ENCODE measurements at regions not wholly inside any gene's neighbourhood (a gene's known extent, or its start where the extent isn't known, plus 50 kb on each side); places are given as distances from the start of the nearest gene placed in this dataset.
A peak's percentile ranks its signal among the peaks of the same experiment; 100 is the strongest.

- ChIA-PET POLR2A (ENCODE audit: partially characterized antibody) (no interaction called here), CTCF (ENCODE audit: partially characterized antibody) (no interaction called here)
- no peaks in the 10 kb centered on the region for H3K27me3 ChIP-seq (ENCODE audit: insufficient read depth, low read length)
- H3K9me3 ChIP-seq (ENCODE audit: control insufficient read depth in 1 of 2, low read length in 2 of 2): no peaks in the 10 kb centered on the region
- no peak overlapping the region for H3K4me3 ChIP-seq (ENCODE audit: low read length in 2 of 2)
- Mint-ChIP-seq H3K4me1 (peaks cover 56 to 71% (median 65%) of the 10 kb centered on the region in 4 donors), H3K27me3 (no peaks in the 10 kb centered on the region), H3K9me3 (peaks cover 0 to 1% (median 0%) of the 10 kb centered on the region in 8 donors), H3K27ac (peak overlapping the region in 3 of 7 donors; percentile 24 to 84 (median 71)), H3K4me3 (no peak overlapping the region), H3K36me3 (no peaks in the 10 kb centered on the region)
- H3K27ac ChIP-seq (ENCODE audit: low read depth, low read length): no peak overlapping the region
- no peaks in the 10 kb centered on the region for H3K36me3 ChIP-seq (ENCODE audit: insufficient read depth, low read length)
- H3K4me1 ChIP-seq (ENCODE audit: insufficient read depth, low read length): peaks cover 76% of the 10 kb centered on the region
- intact Hi-C loops (cut with micrococcal nuclease): no loop called here
- DNase-seq: no peak
Observed at GRCh38 chr2:37458133-37458532, 113.7 kb downstream of the QPCT start.

- peak in 4 of 5 donors; percentile 12 to 31 (median 16) for DNase-seq
- peak overlapping the region; percentile 77 to 95 (median 86) for H3K27ac Mint-ChIP-seq
- ChIA-PET CTCF (ENCODE audit: partially characterized antibody) (interaction anchor here (0.6 to 0.7 kb wide), 2 partner anchors 374 to 414 kb away, joined by 3 read pairs; no protein-coding TSS in a partner anchor), POLR2A (ENCODE audit: partially characterized antibody) (interaction anchor here (0.8 kb wide), 1 partner anchor 9 kb away, joined by 3 read pairs; no protein-coding TSS in a partner anchor)
- H3K27me3 Mint-ChIP-seq: no peaks in the 10 kb centered on the region
- H3K9me3 Mint-ChIP-seq: peaks cover 0 to 1% (median 0%) of the 10 kb centered on the region in 8 donors
- H3K9me3 ChIP-seq (ENCODE audit: control insufficient read depth in 1 of 2, low read length in 2 of 2): no peaks in the 10 kb centered on the region
- no peak overlapping the region for H3K27ac ChIP-seq (ENCODE audit: low read depth, low read length)
- no peaks in the 10 kb centered on the region for H3K27me3 ChIP-seq (ENCODE audit: insufficient read depth, low read length)
- H3K4me3 Mint-ChIP-seq: peak overlapping the region in 7 of 8 donors; percentile 16 to 66 (median 49)
- intact Hi-C loops (cut with micrococcal nuclease): no loop called here
- H3K36me3 ChIP-seq (ENCODE audit: insufficient read depth, low read length): no peaks in the 10 kb centered on the region
- H3K4me3 ChIP-seq (ENCODE audit: low read length in 2 of 2): no peak overlapping the region
- H3K4me1 Mint-ChIP-seq: peaks cover 58 to 78% (median 68%) of the 10 kb centered on the region in 4 donors
- H3K4me1 ChIP-seq (ENCODE audit: insufficient read depth, low read length): peaks cover 68% of the 10 kb centered on the region
- H3K36me3 Mint-ChIP-seq: no peaks in the 10 kb centered on the region
Observed at GRCh38 chr2:37459095-37459981, 114.9 kb downstream of the QPCT start.

- Mint-ChIP-seq H3K27ac (peak overlapping the region; percentile 82 to 95 (median 88)), H3K27me3 (no peaks in the 10 kb centered on the region), H3K9me3 (peaks cover 0 to 1% (median 0%) of the 10 kb centered on the region in 8 donors), H3K4me1 (peaks cover 49 to 65% (median 57%) of the 10 kb centered on the region in 4 donors), H3K4me3 (peak overlapping the region in 3 of 8 donors; percentile 12 to 66 (median 49)), H3K36me3 (no peaks in the 10 kb centered on the region)
- peaks cover 55% of the 10 kb centered on the region for H3K4me1 ChIP-seq (ENCODE audit: insufficient read depth, low read length)
- no peak overlapping the region for H3K4me3 ChIP-seq (ENCODE audit: low read length in 2 of 2)
- H3K36me3 ChIP-seq (ENCODE audit: insufficient read depth, low read length): no peaks in the 10 kb centered on the region
- intact Hi-C loops (cut with micrococcal nuclease): no loop called here
- H3K27ac ChIP-seq (ENCODE audit: low read depth, low read length): no peak overlapping the region
- H3K9me3 ChIP-seq (ENCODE audit: control insufficient read depth in 1 of 2, low read length in 2 of 2): no peaks in the 10 kb centered on the region
- H3K27me3 ChIP-seq (ENCODE audit: insufficient read depth, low read length): no peaks in the 10 kb centered on the region
- CTCF ChIA-PET (ENCODE audit: partially characterized antibody): no interaction called here
- POLR2A ChIA-PET (ENCODE audit: partially characterized antibody): interaction anchor here (0.5 to 1.0 kb wide), 2 partner anchors 52 to 210 kb away, joined by 3 to 4 read pairs; no protein-coding TSS in a partner anchor
- no peak for DNase-seq
Observed at GRCh38 chr2:37460896-37461229, 116.4 kb downstream of the QPCT start.

DNA sequence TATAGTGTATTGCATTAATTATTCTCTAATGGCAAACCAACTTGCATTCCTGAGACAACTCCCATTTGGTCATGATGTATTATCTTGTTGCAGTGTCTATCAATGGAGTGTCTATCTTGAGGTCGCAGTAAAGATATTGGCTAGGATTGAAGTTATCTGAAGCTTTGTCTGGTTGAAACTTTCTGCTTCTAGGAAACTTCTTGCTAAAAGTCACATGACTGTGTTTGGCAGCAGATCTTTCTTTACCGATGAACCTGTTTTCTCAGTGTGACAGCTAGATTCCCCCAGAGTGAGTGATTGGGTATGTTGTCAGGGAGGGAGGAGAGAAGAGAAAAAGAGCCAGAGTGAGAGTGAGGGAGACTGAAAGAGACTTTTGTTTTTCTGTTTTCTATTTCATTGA, 119.6 kb downstream of the QPCT start:
- peaks cover 23% of the 10 kb centered on the region for H3K4me1 ChIP-seq (ENCODE audit: insufficient read depth, low read length)
- intact Hi-C loops (cut with micrococcal nuclease): no loop called here
- Mint-ChIP-seq H3K9me3 (peaks cover 0 to 3% (median 0%) of the 10 kb centered on the region in 8 donors), H3K27me3 (no peaks in the 10 kb centered on the region), H3K36me3 (no peaks in the 10 kb centered on the region), H3K4me1 (peaks cover 25 to 34% (median 29%) of the 10 kb centered on the region in 4 donors), H3K27ac (peak overlapping the region in 3 of 7 donors; percentile 14 to 76 (median 31)), H3K4me3 (peak overlapping the region in 1 of 8 donors; percentile 0)
- no peak for DNase-seq
- no peak overlapping the region for H3K27ac ChIP-seq (ENCODE audit: low read depth, low read length)
- no peaks in the 10 kb centered on the region for H3K36me3 ChIP-seq (ENCODE audit: insufficient read depth, low read length)
- no peak overlapping the region for H3K4me3 ChIP-seq (ENCODE audit: low read length in 2 of 2)
- no peaks in the 10 kb centered on the region for H3K27me3 ChIP-seq (ENCODE audit: insufficient read depth, low read length)
- no peaks in the 10 kb centered on the region for H3K9me3 ChIP-seq (ENCODE audit: control insufficient read depth in 1 of 2, low read length in 2 of 2)
- ChIA-PET POLR2A (ENCODE audit: partially characterized antibody) (no interaction called here), CTCF (ENCODE audit: partially characterized antibody) (no interaction called here)

GRCh38 chr2:37466533-37467222, 122.2 kb downstream of the QPCT start:
- no peak overlapping the region for H3K4me3 Mint-ChIP-seq
- no peak overlapping the region for H3K4me3 ChIP-seq (ENCODE audit: low read length in 2 of 2)
- H3K9me3 ChIP-seq (ENCODE audit: control insufficient read depth in 1 of 2, low read length in 2 of 2): no peaks in the 10 kb centered on the region
- no peaks in the 10 kb centered on the region for H3K36me3 Mint-ChIP-seq
- peaks cover 0 to 2% (median 0%) of the 10 kb centered on the region in 8 donors for H3K9me3 Mint-ChIP-seq
- CTCF ChIA-PET (ENCODE audit: partially characterized antibody): interaction anchor here (1.2 to 1.8 kb wide), 2 partner anchors 52 to 366 kb away, joined by 3 to 6 read pairs; no protein-coding TSS in a partner anchor
- peak overlapping the region in 1 of 7 donors; percentile 2 for H3K27ac Mint-ChIP-seq
- H3K4me1 ChIP-seq (ENCODE audit: insufficient read depth, low read length): no peaks in the 10 kb centered on the region
- peaks cover 1 to 12% (median 6%) of the 10 kb centered on the region in 4 donors for H3K4me1 Mint-ChIP-seq
- intact Hi-C loops (cut with micrococcal nuclease): no loop called here
- H3K27me3 Mint-ChIP-seq: no peaks in the 10 kb centered on the region
- no peak overlapping the region for H3K27ac ChIP-seq (ENCODE audit: low read depth, low read length)
- no peaks in the 10 kb centered on the region for H3K27me3 ChIP-seq (ENCODE audit: insufficient read depth, low read length)
- no peaks in the 10 kb centered on the region for H3K36me3 ChIP-seq (ENCODE audit: insufficient read depth, low read length)
- POLR2A ChIA-PET (ENCODE audit: partially characterized antibody): interaction anchor here (1.2 to 1.5 kb wide), 2 partner anchors 10 to 14 kb away, joined by 4 to 6 read pairs; no protein-coding TSS in a partner anchor
- DNase-seq: no peak

GRCh38 chr2:37468170-37468569, 123.7 kb downstream of the QPCT start:
- no peaks in the 10 kb centered on the region for H3K4me1 ChIP-seq (ENCODE audit: insufficient read depth, low read length)
- ChIA-PET POLR2A (ENCODE audit: partially characterized antibody) (interaction anchor here (0.9 kb wide), 1 partner anchor 8 kb away, joined by 3 read pairs; no protein-coding TSS in a partner anchor), CTCF (ENCODE audit: partially characterized antibody) (interaction anchor here (1.8 kb wide), 1 partner anchor 54 kb away, joined by 6 read pairs; no protein-coding TSS in a partner anchor)
- H3K36me3 ChIP-seq (ENCODE audit: insufficient read depth, low read length): no peaks in the 10 kb centered on the region
- H3K27me3 ChIP-seq (ENCODE audit: insufficient read depth, low read length): no peaks in the 10 kb centered on the region
- H3K9me3 ChIP-seq (ENCODE audit: control insufficient read depth in 1 of 2, low read length in 2 of 2): no peaks in the 10 kb centered on the region
- Mint-ChIP-seq H3K36me3 (no peaks in the 10 kb centered on the region), H3K27ac (no peak overlapping the region), H3K4me3 (no peak overlapping the region), H3K9me3 (peaks cover 0 to 2% (median 0%) of the 10 kb centered on the region in 8 donors), H3K4me1 (peaks cover 3 to 12% (median 6%) of the 10 kb centered on the region in 4 donors), H3K27me3 (no peaks in the 10 kb centered on the region)
- no peak overlapping the region for H3K4me3 ChIP-seq (ENCODE audit: low read length in 2 of 2)
- no peak for DNase-seq
- intact Hi-C loops (cut with micrococcal nuclease): no loop called here
- no peak overlapping the region for H3K27ac ChIP-seq (ENCODE audit: low read depth, low read length)

DNA sequence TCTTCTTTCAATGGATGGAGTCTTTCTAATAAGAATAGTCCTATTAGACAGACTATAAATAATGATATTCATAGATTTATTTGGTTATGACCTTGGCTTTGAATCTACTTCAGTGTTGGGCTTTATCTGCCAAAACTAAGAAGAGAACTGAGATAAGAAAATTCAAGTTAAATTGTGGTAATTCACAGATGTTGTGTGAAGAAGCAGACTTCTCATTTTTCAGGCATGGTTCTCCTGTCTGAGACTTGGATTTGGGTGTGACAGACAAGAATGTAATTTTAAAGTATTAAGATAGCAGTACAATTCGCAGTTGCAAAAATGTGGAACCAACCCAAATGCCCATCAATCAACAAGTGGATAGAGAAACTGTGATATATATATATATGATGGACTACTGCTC, 124.7 kb downstream of the QPCT start:
- no peak overlapping the region for H3K27ac ChIP-seq (ENCODE audit: low read depth, low read length)
- Mint-ChIP-seq H3K9me3 (peaks cover 0 to 2% (median 0%) of the 10 kb centered on the region in 8 donors), H3K36me3 (no peaks in the 10 kb centered on the region), H3K27ac (no peak overlapping the region), H3K4me1 (peaks cover under 1 to 7% (median 3%) of the 10 kb centered on the region in 4 donors), H3K27me3 (no peaks in the 10 kb centered on the region), H3K4me3 (no peak overlapping the region)
- H3K27me3 ChIP-seq (ENCODE audit: insufficient read depth, low read length): no peaks in the 10 kb centered on the region
- H3K4me1 ChIP-seq (ENCODE audit: insufficient read depth, low read length): no peaks in the 10 kb centered on the region
- ChIA-PET POLR2A (ENCODE audit: partially characterized antibody) (interaction anchor here (0.9 kb wide), 1 partner anchor 9 kb away, joined by 3 read pairs; no protein-coding TSS in a partner anchor), CTCF (ENCODE audit: partially characterized antibody) (interaction anchor here (0.9 kb wide), 1 partner anchor 11 kb away, joined by 3 read pairs; no protein-coding TSS in a partner anchor)
- H3K36me3 ChIP-seq (ENCODE audit: insufficient read depth, low read length): no peaks in the 10 kb centered on the region
- H3K9me3 ChIP-seq (ENCODE audit: control insufficient read depth in 1 of 2, low read length in 2 of 2): no peaks in the 10 kb centered on the region
- intact Hi-C loops (cut with micrococcal nuclease): no loop called here
- no peak for DNase-seq
- H3K4me3 ChIP-seq (ENCODE audit: low read length in 2 of 2): no peak overlapping the region

Measured in CD4-positive, alpha-beta memory T cell (primary cell).